NCI-H1105 (cell line): ENCODE measurements at regions not wholly inside any gene's neighbourhood (a gene's known extent, or its start where the extent isn't known, plus 50 kb on each side); places are given as distances from the start of the nearest gene placed in this dataset.
A peak's percentile ranks its signal among the peaks of the same experiment; 100 is the strongest.

Source experiments
- DNase-seq: peaks from one replicate; lab custom pipeline; 2025; lab: John Stamatoyannopoulos, UW

DNA sequence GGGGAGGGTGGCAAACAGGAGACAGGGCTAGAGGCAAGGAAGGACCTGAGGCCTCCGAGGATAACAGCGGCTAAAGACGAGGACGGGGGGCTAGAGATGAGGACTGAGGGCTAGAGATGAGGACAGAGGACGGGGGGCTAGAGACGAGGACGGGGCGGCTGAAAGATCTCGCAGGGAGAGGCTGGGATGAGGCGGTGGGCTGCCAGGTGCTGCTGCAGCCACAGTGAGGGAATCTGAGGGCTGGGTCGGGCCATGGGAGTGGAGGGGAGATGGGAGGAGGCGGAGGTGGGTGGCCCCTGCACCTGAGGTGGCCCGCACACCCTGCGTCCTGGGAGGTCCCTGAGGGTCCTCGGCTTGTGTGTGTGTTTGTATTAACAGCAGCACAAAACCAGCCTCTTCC is 350.2 kb upstream of the SALL3 start:
- no peak for DNase-seq

DNA sequence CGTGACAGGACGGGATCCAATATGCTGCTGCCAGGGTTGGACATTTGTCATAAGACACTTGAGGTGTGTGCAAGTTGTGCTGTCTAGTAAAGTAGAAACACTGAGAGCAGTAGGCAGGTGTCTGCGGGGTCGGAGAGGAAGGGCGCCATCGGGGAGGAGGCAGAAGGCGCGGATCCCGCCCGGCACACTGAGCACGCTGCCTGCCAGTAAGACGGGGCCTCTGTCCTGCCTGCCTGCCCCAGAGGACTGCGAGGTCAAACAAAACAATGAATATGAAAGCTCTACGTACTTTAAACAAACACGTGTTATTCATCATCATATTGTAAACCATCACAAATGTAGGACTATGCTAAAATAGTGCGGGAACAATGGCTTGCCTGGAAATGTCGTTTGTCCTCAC is 349.3 kb upstream of the SALL3 start:
- no peak for DNase-seq

DNA sequence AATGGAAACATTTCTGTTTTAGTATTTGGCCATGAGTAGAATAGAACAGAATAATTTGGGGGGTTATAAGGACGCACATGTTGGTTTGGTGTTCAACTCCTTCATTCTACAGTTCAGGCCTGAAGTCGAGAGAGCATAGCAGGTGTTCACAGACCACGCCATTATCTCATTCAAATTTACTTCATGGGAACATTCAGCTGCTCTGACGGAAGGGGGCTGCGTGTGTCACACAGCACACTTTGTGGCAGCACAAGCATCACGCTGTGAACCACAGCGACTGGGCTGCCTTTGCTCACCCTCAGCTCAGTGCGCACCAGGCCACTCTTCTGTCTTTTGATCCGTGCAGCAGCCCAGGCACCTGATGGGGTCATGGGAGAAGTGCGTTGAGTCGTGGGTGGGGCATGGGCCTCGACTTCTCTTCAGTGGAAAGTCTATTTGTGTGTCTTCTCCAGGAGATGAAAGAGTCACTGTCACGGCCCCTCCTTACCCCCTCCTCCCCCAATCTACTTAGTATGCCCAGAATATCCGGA is 348.6 kb upstream of the SALL3 start:
- DNase-seq = no peak

DNA sequence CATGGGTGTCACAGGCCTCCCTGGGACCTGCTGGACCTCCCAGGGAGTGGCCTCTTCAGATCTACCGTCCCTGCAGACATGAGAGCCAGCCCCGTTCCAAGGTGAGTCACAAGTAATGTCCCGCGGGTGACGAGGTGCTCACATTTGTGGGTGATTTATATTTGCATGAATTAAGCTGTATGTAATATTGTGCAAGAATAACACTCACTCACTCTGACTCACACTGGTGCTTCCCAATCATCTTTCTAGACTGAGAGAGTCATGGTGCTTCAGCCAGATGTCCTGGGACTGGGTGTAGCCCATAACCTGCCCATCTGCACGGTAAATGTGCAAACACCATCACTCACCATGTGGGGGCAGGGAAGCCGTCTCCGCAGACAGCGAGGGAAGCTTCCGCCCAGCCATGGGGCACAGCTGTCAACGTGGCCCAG is 347.5 kb upstream of the SALL3 start:
- no peak for DNase-seq

DNA sequence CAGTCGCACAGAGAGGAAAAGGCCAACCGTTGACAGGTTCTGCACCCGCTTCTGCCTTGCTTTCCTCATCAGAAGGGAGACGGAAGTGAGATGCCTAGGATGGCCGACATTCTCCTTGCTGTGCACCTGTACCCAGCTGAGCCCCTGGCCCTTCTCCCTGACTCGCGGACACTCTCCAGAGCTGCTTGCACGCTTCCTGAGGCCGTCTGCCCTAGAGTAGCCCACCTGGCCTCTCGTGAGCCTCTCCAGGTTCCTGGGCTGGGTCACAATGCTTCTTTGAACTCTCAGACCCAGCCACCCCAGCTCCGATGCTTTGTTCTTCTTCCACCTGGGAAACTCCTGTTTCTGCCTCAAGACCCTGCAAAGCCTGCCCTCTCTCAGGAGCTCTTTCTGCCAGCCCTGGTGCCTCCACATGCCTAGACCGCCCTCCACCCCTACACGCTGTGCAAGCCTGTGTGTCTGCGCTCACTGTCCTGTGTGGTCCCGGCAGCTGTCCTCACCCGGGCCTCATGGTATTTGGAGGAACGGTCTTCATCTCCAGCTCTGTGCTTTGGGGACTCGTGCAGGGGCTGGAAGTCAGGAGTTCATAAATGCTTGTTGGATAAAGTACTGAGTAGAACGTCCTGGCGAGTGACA is 345.4 kb upstream of the SALL3 start:
- no peak for DNase-seq

DNA sequence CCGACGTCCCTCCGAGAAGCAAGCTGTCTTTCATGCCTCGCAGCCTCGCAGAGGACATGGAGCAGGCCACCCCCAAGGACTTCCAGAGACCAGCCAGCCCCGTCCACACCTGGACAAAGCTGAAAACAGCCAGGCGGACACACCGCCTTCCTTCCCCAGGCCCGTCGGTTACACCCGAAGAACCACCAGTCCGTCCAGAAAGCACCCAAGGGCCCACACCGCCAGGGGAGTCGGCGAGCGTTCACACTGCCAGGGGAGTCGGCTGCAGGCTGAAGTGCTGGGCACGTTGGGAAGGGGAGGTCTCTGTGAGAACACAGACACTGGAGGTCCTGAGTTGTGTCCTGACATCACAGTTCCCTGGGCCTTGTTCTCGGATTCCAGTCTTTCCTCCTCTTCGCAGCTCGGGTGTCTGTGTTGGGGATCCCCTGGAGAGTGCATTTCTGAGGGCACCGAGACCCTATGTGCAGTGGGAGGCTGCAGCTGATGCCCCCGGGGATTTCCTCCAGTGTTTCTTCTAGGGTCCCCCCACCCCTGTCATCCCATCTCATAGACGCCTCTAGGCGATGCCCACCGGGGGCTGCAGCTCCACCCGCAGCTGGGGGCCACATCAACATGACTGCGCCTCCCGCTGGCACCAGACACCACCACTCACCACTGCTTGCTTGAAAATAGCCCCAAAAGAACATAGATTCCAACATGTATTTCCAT is 344.4 kb upstream of the SALL3 start:
- DNase-seq = no peak

DNA sequence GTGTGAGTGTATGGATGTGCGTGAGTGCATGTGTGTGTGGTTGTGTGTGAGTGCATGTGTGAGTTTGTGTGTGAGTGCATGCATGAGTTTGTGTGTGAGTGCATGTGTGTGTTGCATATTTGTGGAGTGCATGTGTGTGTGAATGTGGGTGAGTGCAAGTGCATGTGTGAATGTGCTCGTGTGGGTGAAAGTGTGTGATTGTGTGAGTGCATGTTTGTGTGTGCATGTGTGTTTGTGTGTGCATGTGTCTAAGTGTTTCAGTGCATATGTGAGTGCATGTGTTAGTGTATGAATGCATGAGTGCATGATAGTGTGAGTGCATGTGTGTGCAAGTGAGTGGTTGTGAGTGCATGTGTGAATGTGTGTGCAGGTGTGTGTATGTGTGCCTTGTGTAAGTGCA is 343.4 kb upstream of the SALL3 start:
- DNase-seq = no peak

DNA sequence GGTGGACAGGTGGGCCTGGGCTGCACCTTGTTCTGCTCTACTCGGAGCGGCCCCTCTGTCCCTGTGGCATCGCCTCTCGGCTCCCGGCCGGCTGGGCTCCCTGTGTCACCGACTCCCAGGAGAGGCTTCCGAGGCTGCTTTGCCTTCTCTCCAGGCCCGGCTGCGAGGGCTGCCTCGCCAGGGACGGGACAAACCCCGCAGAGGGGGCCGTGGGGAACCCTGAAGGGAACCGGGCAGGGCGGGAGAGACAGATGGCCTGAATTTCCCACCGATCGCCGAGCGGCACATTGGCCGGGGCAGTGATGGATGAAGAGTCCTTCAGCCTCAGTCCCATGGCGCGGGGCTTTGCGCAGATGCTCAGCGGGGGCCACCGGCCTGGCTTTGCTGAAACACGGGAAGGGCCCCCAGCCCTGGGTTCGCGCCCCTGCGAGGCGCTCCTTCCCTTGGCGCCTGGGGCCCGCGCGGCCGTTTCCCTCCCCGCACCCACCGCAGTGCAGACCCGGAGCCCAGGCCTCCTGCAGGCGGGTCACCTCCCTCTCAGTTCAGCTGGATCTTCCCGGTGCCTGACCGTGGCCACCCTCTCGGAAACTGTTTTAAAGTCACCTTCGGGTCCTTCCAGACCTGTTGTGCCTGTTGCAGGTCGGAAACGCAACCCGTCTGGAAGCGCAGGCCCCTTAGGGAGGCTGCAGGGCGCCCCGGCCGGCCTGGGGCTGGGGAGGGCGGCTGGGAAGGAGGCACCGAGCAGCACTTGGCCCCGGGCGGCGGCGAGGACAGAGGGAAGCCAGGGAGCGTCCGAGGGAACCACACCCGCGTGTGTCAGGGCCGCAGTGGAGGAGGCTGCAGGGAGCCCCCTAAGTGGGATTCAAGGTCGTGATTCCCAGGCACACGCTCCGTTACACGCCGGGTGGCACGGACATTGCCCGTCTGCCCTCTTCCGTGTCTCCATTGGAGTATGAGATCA is 341.9 kb upstream of the SALL3 start:
- no peak for DNase-seq

DNA sequence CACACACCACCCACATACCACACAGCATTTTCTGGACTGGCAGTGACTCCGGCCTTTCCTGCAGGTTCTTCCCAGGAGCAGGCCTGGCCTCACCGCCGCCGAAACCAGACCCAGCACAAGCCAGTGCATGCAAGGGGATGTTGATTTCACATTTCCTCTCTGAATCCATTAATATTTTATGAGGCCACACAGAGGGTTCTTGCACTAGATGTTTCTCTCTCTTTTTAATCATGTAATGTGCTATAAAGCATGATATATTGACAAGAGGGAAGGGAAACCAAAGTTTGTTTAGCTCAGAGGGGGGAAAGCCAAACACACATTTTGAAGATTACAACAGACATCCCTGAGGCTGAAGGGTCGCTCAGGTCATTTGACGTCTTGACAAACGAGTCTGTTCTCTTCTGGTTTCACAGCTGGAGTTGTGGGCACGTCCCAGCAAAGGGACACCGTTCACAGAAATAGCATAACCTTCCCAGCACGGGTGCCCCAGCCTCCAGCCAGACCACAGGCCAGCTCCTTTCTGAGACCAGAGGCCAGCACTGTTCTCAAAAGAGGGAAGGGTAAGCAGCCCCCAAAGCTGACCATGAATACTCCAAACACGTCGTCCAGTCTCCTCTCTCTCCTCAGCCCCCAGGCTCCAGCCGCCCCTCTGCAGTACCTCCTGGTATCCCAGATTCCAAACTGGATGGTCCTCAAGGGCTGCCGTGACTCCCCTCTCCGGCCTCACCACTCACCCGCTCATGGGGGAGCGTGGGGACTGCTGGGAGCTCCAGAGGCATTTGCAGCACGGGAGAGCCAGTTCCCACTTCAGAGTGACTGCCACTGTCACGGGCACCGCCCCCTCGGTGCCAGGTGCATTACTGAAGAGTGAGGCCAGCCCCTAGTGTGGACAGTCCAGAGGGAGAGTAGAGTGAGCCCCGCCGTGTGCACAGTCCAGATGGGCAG is 340.3 kb upstream of the SALL3 start:
- DNase-seq = no peak

DNA sequence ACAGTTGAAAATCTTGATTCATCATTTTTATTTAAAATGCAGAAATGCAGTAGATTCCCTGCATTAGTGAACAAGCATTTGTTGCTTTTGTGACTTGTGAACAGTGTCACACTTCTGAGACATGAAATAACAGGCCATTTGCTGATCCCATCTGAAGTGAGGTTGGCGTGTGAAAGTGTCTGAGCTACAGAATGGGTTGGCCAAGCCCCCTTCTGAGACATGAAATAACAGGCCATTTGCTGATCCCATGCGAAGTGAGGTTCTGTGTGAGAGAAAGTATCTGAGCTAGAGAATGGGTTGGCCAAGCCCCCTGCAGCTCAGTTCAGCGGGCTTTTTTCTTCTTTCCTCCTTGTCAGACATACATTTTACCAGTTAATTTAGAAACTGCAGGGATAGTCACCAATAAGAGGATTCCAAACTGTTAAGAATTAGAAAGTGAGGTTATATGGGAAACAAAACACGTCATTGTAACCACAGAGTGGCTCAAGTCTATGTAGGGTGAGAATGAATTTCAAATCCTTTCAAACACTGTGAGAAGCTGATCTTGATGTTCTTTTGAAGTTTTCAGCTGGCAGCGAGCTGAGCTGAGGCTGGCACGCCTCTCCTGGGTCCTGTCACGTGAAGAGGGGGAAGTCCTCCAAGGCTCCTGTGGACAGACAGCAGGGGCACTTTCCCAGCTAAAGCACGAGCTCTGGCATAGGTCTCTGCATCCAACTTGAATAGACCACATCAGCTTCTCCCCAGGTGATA is 339.2 kb upstream of the SALL3 start:
- no peak for DNase-seq

DNA sequence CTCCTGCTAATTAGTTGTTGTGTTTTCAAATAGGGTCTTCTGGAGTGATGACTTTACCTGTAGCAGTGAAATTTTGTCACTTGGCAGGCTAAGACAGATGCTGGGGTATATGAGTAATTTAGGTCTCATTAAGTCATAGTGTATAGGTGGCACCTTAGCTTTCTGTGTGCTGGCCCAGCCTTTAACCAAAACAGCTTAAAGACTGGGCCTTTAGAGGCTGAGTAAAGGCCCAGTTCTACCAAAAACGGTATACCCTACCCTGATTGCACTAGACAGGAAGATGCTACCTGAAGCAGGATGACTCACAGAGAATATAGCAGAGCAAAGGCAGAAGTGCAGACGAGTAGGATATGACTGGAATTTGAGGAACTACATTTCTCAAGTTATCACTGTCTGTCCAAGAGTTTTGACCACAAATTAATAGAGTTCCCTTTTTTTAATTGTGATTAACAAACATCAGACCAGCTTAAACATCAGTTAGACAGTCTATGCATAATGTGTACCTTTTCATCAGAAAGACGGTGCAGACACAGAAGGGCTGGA is 337.9 kb upstream of the SALL3 start:
- no peak for DNase-seq

DNA sequence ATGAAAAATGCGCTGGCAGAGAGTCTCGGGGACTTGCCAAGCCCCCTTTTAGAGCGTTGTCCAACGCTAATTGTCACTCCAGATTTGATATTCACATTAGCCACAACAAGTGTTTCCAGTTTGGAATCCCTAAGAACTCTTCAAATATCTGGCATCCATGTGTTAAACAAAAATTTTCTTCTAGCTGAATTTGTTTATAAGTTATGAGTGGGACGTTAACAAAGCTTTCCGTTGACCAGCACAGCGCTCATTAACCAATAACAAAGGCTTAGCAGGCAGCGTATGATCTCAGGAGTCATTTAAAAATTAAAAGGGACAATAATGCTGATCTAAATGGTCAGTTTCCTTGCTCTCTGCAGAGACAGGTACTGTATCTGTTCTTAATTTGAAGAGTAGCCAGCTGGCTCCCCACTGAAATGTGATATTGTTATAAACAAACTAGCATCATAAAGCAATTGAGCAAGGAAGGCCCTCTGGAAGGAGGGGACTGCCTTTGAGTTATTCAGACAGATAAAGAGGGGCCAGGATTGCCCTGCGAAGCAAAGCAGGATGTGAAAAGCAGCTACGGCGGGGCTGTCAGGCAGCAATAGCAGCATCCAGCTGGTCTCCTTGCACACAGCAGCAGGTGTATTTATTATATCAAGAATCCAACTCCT is 337.2 kb upstream of the SALL3 start:
- peak; percentile 54 for DNase-seq

DNA sequence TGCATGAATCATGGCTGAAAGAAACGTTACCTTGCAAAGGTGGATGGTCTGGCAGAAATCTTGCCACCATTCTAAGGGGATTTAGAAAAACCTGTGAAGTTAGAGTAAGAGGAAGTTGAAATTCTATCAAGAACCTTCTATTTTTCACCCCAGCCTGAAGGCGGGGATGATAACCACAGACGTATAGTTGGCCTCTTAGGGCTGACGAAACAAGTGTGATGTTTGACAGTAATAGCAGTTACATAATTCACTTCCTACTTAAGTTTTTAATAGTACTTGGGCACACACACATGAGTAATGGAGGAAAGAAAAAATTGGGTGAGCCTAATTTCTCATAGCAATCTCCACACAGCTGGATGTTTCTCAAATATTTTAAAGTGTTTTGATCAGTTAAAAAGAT is 336.6 kb upstream of the SALL3 start:
- no peak for DNase-seq

DNA sequence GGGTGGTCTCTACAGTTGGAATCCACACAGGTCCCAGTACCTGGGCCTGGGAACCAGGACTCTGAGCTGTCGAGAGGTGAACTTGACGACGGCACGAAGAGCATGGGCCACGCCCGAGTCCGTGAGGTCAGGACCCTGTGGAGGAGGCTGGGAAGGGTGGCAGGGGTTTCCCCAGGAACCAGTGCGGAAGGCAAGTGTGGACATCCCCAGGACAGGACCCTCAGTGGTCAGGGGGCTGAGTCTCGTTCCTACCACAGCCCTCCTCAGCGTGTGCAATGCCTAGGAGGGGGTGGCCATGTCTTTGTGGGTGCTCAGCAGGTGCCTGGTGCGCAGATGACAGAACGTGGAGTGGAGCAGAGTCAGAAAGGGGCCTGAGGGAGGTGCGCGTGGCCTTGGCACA is 335.6 kb upstream of the SALL3 start:
- no peak for DNase-seq

DNA sequence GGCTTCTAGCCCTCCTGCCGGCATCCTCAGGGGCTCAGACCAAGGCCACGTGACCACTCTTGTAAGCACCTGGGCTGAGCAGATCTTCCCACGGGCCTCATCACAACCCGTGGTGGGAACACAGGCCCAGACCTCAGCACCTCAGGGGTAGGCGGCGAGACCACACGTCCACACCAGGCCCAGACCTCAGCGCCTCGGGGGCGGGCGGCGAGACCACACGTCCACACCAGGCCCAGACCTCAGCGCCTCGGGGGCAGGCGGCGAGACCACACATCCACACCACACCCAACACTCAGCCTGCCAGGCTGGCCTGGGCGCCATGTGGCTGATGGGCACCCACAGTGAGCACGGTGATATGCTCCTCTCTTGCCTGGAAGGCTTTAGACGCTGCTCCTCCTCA is 334.4 kb upstream of the SALL3 start:
- no peak for DNase-seq

DNA sequence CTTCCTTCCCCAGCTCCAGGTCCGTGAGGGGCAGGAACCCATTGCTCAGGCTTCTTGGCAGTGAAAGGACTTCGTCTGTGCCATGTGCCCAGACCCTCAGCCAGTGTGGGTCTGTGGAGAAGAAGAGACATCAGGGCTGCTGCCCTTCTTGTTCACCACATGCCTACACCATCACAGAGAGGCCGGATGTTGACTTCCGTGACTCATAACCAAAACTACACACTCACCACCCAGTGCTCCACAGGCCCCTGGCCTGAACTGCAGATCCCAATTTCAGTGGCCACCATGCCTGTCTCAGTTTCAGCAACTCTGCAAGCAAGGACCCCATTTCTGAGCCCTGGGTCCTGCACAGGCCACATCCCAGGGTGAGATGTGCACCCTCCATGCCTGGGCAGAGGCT is 332.6 kb upstream of the SALL3 start:
- DNase-seq = no peak

DNA sequence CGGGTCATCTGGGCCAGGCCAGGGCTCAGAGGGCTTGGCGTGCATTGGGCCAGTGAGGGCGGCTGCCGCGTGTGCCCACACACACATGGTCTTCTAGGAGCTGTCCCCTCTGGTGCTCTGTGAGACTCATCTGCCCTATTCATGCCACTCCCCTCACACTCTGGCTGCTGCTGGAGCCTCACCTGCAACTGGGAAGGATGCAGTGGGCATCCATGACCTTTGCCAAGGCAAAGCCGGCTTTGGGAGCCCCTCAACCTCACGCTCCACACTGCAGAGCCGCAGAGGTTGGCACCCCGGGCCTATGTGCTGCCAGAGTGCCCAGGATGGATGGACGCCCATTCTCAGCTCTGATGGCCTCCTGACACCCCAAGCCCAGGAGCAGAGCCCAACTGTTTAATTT is 330.2 kb upstream of the SALL3 start:
- no peak for DNase-seq

DNA sequence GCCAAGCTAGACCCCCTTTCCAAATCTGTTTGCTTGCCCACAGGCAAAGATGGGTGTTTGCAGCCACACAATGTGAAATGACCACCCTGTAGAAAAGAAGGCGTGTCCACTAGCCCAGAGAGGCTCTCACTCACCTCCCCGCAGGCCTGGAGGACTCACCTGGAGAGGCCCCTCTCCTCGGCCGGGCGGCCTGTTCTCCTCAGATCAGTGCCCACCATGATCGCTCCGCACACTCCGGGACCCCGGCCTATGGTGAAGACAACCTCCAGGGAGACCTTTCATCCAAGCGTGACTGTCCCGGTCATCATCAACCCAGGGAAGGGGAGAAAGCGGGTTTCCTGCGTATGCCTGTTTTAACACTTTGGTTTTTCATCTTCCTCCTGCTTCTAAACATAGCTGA is 328.7 kb upstream of the SALL3 start:
- DNase-seq = no peak

DNA sequence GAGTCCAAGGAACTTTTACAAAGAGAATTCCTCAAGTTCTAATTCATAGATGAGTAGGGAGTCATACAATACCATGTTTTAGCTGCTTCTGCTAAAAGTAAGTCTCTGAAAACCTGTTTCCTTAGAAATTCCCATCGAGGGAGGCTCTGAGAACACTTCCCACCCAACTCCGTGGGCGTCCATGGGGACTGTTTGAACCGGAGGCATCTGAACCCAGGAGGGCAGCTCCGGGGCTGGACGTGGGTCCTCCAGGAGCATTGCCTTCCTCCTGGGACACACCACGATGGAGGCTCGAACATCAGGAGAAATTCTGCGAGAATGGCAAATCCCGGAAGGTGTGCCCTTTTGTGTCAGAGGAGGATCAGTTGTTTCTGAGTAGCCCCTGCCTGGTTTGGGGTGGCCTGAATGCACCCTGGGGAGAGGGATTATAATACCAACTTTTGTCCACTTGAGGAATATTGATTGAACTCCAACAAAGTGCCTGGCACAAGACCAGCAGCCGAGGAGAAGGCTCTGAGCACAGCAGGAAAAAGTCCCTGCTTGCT is 327.5 kb upstream of the SALL3 start:
- DNase-seq = no peak

DNA sequence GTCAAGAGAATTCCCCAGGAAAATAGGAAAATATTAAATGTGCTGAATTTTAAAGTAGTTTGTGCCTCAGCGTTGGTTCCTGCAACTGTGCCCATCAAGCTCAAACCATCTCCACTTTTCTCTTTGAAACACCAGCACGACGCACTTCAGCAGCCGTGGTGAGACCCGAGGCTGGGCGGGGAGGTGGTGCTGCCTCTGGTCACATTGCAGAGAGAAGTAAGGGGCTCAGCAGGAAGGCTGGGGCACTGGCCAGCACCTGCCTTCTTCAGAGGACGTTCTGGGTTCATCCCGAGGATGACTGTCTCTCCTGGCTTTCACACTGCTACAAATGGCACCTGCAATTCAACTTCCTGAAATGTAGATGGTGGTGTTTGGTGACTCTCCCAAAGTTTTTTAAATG is 323.7 kb upstream of the SALL3 start:
- no peak for DNase-seq
